Stimulated activated CD4-positive, alpha-beta T cell treated with anti-CD3 and anti-CD28 coated beads, Interleukin-2, amount 100 ng/mL, for 48 hours (primary cell): ENCODE measurements at regions not wholly inside any gene's neighbourhood (a gene's known extent, or its start where the extent isn't known, plus 50 kb on each side); places are given as distances from the start of the nearest gene placed in this dataset.
"Not testable (repeated sequence)": the region's sequence is repeated elsewhere in the genome, so short reads cannot be mapped to it uniquely, and the experiment has no call there.

Experiments
- DNase-seq, 2 donors: peaks; one replicate each; pipeline ENCODE4 v3.0.0-alpha.2; 2020

- DNase-seq, result no peak
Observed at GRCh38 chr2:238521870-238522269, 95.1 kb downstream of the ASB1 start.

GRCh38 chr2:238523158-238524110 is 96.7 kb downstream of the ASB1 start:
- no peak for DNase-seq

GRCh38 chr2:238524426-238524983 is 97.8 kb downstream of the ASB1 start:
- no peak for DNase-seq

- no peak for DNase-seq
Observed at GRCh38 chr2:238525990-238526389, 99.3 kb downstream of the ASB1 start.

- no peak for DNase-seq
Observed at GRCh38 chr2:238527565-238527964, 100.8 kb downstream of the ASB1 start.

- DNase-seq, result no peak
Observed at GRCh38 chr2:238528953-238529781, 102.4 kb downstream of the ASB1 start.

- not testable (repeated sequence) for DNase-seq
Observed at GRCh38 chr2:238531017-238531645, 104.4 kb downstream of the ASB1 start.

GRCh38 chr2:238543732-238544131 is 117.0 kb downstream of the ASB1 start:
- DNase-seq, result not testable (repeated sequence)

- DNase-seq, result no peak
Observed at GRCh38 chr2:238548902-238549462, 122.3 kb downstream of the ASB1 start.

- no peak for DNase-seq
Observed at GRCh38 chr2:238549866-238550265, 123.1 kb downstream of the ASB1 start.

GRCh38 chr2:238551091-238551490 is 124.4 kb downstream of the ASB1 start:
- DNase-seq, result no peak

- DNase-seq, result no peak
Observed at GRCh38 chr2:238552226-238552625, 125.5 kb downstream of the ASB1 start.

- DNase-seq, result no peak
Observed at GRCh38 chr2:238553159-238553558, 126.4 kb downstream of the ASB1 start.

- DNase-seq, result no peak
Observed at GRCh38 chr2:238554468-238555315, 128.0 kb downstream of the ASB1 start.

- no peak for DNase-seq
Observed at GRCh38 chr2:238555786-238556542, 129.2 kb downstream of the ASB1 start.

GRCh38 chr2:238557431-238557830 is 130.7 kb downstream of the ASB1 start:
- DNase-seq, result no peak

- no peak for DNase-seq
Observed at GRCh38 chr2:238557936-238558335, 131.2 kb downstream of the ASB1 start.

GRCh38 chr2:238558456-238559099 is 131.9 kb downstream of the ASB1 start:
- DNase-seq, result no peak

- DNase-seq, result no peak
Observed at GRCh38 chr2:238560234-238560633, 133.5 kb downstream of the ASB1 start.

- no peak for DNase-seq
Observed at GRCh38 chr2:238561230-238561629, 134.5 kb downstream of the ASB1 start.
